ENCODE measurements at regions not wholly inside any gene's neighbourhood (a gene's known extent, or its start where the extent isn't known, plus 50 kb on each side); places are given as distances from the start of the nearest gene placed in this dataset.

DNA sequence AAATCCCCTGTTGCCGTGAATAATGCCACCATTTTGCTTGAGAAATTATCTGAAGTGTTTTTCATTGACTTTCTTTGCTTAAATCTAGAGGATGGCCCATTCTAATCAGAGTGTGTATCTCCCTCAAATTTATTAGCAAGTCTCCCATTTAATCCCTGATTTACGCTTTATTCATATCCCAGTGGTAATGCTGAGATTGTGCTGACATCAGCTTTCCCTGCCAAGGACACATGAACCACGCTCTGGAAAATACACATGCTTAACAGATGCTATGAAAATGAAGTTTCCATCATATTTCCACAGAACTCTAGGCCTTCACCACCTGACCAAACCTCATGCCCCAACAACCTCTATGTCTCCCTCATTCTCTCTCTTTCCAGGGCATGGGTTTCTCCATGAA lies 545.4 kb downstream of the TUSC7 start:
- no peak for DNase-seq
- no peak overlapping the region for H3K4me3 Mint-ChIP-seq
- no peaks in the 10 kb centered on the region for H3K27me3 Mint-ChIP-seq (ENCODE audit: insufficient read depth)
- H3K4me1 ChIP-seq (ENCODE audit: control insufficient read depth, insufficient read depth, low read length), result no peaks in the 10 kb centered on the region
- no peak overlapping the region for H3K9ac ChIP-seq (ENCODE audit: extremely low read depth, low read length, poor library complexity, severe bottlenecking)
- TF ChIP-seq, protein P1, sequence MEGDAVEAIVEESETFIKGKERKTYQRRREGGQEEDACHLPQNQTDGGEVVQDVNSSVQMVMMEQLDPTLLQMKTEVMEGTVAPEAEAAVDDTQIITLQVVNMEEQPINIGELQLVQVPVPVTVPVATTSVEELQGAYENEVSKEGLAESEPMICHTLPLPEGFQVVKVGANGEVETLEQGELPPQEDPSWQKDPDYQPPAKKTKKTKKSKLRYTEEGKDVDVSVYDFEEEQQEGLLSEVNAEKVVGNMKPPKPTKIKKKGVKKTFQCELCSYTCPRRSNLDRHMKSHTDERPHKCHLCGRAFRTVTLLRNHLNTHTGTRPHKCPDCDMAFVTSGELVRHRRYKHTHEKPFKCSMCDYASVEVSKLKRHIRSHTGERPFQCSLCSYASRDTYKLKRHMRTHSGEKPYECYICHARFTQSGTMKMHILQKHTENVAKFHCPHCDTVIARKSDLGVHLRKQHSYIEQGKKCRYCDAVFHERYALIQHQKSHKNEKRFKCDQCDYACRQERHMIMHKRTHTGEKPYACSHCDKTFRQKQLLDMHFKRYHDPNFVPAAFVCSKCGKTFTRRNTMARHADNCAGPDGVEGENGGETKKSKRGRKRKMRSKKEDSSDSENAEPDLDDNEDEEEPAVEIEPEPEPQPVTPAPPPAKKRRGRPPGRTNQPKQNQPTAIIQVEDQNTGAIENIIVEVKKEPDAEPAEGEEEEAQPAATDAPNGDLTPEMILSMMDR (conservative IDR thresholded peaks at IDR 0.05), result no peak
- H3K9me3 Mint-ChIP-seq, result no peaks in the 10 kb centered on the region
- H3K36me3 Mint-ChIP-seq (ENCODE audit: low read depth), result no peaks in the 10 kb centered on the region
- no peaks in the 10 kb centered on the region for H3K9me3 ChIP-seq (ENCODE audit: control insufficient read depth, low read length)
- H3K27ac Mint-ChIP-seq, result no peak overlapping the region
- no peaks in the 10 kb centered on the region for H3K4me1 Mint-ChIP-seq
- H3K27ac ChIP-seq (ENCODE audit: low read depth, low read length), result no peak overlapping the region
- no peak overlapping the region for H3K4me3 ChIP-seq (ENCODE audit: low read length)
- H3K27me3 ChIP-seq (ENCODE audit: control insufficient read depth, insufficient read depth, low read length, poor library complexity, severe bottlenecking), result no peaks in the 10 kb centered on the region
- 95 to 100% methylated on average over 1 to 3 of the region's 3 CpGs for WGBS, 2 experiments (ENCODE audit: insufficient coverage in 1 of 2, insufficient read length in 1 of 2)
- H3K36me3 ChIP-seq (ENCODE audit: control insufficient read depth, insufficient read depth, low read length), result no peaks in the 10 kb centered on the region

DNA sequence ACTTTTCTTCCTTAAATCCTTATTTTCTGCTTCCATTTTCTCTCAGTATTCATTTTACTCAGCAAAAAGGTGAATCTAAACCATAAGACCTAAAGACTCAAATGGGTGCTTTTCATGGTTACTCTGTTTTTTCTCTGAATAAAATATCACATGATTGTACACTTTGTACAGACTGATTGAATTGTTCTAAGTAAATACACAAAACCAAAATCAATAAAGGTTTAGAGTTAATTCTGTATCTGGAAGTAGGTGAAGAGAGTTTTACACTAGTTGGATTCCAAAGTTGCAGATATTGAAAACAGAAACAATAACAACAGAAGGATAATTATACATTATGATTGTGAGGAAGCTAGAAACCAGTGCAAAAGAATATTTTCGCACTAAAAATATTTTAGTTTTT lies 546.2 kb downstream of the TUSC7 start:
- DNase-seq, result no peak
- WGBS, 2 experiments (ENCODE audit: insufficient coverage in 1 of 2, insufficient read length in 1 of 2), result 96 to 100% methylated on average over 1 of the region's 1 CpG
- Mint-ChIP-seq H3K4me1 (peaks cover 2% of the 10 kb centered on the region), H3K4me3 (no peak overlapping the region), H3K36me3 (ENCODE audit: low read depth) (no peaks in the 10 kb centered on the region), H3K27me3 (ENCODE audit: insufficient read depth) (no peaks in the 10 kb centered on the region), H3K27ac (no peak overlapping the region), H3K9me3 (no peaks in the 10 kb centered on the region)
- Histone ChIP-seq H3K36me3 (ENCODE audit: control insufficient read depth, insufficient read depth, low read length) (no peaks in the 10 kb centered on the region), H3K4me3 (ENCODE audit: low read length) (no peak overlapping the region), H3K9me3 (ENCODE audit: control insufficient read depth, low read length) (no peaks in the 10 kb centered on the region), H3K9ac (ENCODE audit: extremely low read depth, low read length, poor library complexity, severe bottlenecking) (no peak overlapping the region), H3K27me3 (ENCODE audit: control insufficient read depth, insufficient read depth, low read length, poor library complexity, severe bottlenecking) (no peaks in the 10 kb centered on the region), H3K27ac (ENCODE audit: low read depth, low read length) (no peak overlapping the region), H3K4me1 (ENCODE audit: control insufficient read depth, insufficient read depth, low read length) (peaks cover 2% of the 10 kb centered on the region)
- TF ChIP-seq, protein P1 (conservative IDR thresholded peaks at IDR 0.05), result no peak

DNA sequence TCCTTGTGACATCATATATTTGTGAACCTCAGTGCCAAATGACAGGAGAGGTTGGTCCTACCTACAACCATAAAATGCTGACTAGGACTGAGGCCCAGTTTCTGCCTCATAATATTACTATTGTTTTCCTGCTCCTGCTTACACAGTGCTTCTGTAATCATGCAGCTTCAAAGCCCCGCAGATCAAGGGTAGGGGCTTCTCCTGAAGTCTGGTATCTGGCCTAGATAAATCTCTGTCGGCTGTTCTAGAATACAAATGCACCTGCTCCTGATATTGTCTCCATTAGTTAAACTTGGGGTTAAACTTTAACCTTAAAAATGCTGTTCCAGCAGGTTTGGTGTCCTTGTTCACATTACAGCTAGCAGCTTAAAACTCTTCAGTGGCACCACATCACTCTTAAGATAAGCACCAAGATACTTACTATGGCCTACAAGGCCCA lies 552.4 kb downstream of the TUSC7 start:
- no peaks in the 10 kb centered on the region for H3K27me3 ChIP-seq (ENCODE audit: control insufficient read depth, insufficient read depth, low read length, poor library complexity, severe bottlenecking)
- 56 to 61% methylated on average over 2 of the region's 2 CpGs for WGBS, 2 experiments (ENCODE audit: insufficient coverage in 1 of 2, insufficient read length in 1 of 2)
- no peak for DNase-seq
- Mint-ChIP-seq H3K27me3 (ENCODE audit: insufficient read depth) (no peaks in the 10 kb centered on the region), H3K4me1 (peaks cover 15% of the 10 kb centered on the region), H3K36me3 (ENCODE audit: low read depth) (no peaks in the 10 kb centered on the region), H3K27ac (no peak overlapping the region), H3K9me3 (no peaks in the 10 kb centered on the region), H3K4me3 (no peak overlapping the region)
- no peak overlapping the region for H3K9ac ChIP-seq (ENCODE audit: extremely low read depth, low read length, poor library complexity, severe bottlenecking)
- H3K4me3 ChIP-seq (ENCODE audit: low read length), result peak overlapping the region; percentile 5
- peaks cover 12% of the 10 kb centered on the region for H3K4me1 ChIP-seq (ENCODE audit: control insufficient read depth, insufficient read depth, low read length)
- no peaks in the 10 kb centered on the region for H3K36me3 ChIP-seq (ENCODE audit: control insufficient read depth, insufficient read depth, low read length)
- H3K27ac ChIP-seq (ENCODE audit: low read depth, low read length), result no peak overlapping the region
- H3K9me3 ChIP-seq (ENCODE audit: control insufficient read depth, low read length), result no peaks in the 10 kb centered on the region
- TF ChIP-seq, protein P1 (conservative IDR thresholded peaks at IDR 0.05), result no peak

All from endodermal cell (in vitro differentiated cells).